NCI-H345 treated with DMSO at 0.1 percent for 48 hours (cell line): ENCODE measurements at regions not wholly inside any gene's neighbourhood (a gene's known extent, or its start where the extent isn't known, plus 50 kb on each side); places are given as distances from the start of the nearest gene placed in this dataset.
"Not testable (repeated sequence)": the region's sequence is repeated elsewhere in the genome, so short reads cannot be mapped to it uniquely, and the experiment has no call there.

ENCODE experiments used
- DNase-seq: peaks from one replicate; lab custom pipeline; 2025; ENCODE audit not compliant: unreplicated experiment; lab: John Stamatoyannopoulos, UW

GRCh38 chr14:71552809-71553208 lies 379.4 kb upstream of the RGS6 start:
- no peak for DNase-seq

GRCh38 chr14:71553779-71554178 lies 378.4 kb upstream of the RGS6 start:
- DNase-seq = no peak

GRCh38 chr14:71554323-71554722 lies 377.9 kb upstream of the RGS6 start:
- no peak for DNase-seq

- DNase-seq = no peak
These were observed 377.1 kb upstream of the RGS6 start for GRCh38 chr14:71554959-71555612.

DNA sequence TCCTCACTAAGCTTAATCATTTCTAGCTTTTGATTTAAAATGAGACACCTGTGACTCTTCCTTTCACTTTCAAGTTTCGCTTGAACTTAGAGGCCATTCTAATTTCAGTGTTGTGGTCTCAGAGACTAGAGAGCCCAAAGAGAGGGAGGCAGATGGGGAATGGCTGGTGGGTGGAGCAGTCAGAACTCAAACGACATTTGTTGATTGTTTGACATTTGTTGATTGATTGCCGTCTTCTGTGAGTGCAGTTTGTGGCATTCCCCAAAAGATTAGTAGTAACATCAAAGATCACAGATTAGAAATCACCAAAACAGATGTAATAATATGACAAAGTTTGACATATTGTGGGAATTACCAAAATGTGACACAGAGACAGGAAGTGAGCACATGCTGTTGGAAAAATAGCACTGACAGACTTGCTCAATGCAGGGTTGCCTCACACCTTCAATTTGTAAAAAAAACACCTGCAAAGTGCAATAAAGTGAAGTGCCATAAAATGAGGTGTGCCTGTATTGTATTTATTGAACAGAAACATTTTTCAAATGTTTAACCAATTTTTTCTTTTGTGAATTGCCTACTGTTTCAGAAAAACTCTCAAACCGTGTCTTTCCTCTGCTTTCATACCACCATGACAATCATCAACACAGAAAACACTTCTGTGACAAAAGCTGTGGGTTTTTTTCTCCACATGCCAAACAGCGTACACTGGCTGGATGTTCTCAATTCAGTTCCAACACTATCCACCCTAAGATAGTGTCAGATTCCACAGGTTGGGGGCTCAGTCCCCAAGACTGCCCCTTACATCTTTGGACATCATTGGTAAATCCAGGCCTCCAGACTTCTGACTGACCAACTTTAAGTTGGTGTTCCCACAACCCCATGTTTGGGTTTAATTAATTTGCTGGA lies 376.3 kb upstream of the RGS6 start:
- no peak for DNase-seq

GRCh38 chr14:71556730-71557129 lies 375.5 kb upstream of the RGS6 start:
- no peak for DNase-seq

DNA sequence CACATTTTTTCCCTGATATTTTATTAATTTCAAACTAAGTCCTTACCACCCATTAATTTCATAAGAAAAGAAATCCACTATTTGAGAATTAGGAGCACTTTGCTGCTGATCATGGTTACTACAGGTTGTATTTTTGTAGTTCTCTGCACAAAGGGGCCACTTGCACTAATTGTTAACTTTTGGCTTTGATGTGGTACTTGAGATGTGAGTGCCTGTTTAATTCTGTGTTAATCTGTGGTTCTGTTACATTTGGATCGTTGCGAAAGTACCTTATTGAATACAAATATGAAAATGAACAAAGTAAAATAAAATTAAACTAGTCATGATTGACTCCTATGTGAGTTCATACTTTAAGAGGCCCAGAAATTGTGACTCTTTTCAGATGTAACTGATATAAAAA lies 374.9 kb upstream of the RGS6 start:
- no peak for DNase-seq

GRCh38 chr14:71558943-71559342 lies 373.3 kb upstream of the RGS6 start:
- not testable (repeated sequence) for DNase-seq

DNA sequence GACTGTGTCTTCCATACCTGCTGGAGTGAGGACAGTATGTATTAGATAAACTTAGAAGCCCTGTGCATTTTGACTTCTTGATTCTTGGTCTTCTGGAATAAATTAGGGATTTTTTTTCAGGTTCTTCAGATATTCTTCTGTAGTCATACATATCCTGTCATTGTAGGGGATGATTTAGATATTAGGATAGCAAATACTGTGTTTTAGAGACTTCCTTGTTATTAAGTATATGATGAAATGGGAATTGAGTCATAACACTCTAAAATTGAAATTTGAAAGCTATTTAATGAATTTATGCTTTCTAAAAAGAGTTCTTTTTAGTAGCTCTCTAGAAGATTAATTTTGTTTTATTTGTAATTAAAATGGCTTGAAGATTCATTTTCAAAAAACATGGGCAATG lies 371.5 kb upstream of the RGS6 start:
- DNase-seq = no peak

DNA sequence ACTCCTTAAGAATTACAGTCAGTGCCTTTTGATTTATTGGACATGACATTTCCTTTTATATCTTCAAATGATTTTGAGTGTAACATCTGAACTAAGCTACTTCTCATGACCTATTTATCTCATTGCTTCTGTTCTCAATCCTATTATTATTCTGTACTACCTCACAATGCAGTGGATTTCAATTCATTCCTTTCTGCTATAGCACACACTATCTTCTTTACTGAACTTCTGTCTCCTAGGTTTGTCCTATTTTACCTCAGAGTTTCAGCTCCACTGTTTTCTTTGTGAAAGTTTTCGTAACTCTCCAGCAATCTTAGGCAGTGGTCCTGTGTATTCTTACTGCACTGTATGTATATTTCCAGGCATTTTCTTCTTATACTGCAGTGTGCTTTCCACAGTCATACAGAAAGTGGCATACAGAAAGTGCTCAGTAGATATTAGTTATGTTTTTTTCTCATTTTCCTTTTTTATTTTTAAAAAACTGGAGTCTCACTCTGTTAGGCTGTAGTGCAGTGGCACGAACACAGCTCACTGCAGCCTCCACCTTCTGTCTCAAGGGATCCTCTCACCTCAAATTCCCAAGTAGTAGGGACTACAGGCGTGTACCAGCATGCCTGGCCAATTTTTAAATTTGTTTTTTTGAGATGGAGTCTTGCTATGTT lies 368.6 kb upstream of the RGS6 start:
- DNase-seq = no peak

DNA sequence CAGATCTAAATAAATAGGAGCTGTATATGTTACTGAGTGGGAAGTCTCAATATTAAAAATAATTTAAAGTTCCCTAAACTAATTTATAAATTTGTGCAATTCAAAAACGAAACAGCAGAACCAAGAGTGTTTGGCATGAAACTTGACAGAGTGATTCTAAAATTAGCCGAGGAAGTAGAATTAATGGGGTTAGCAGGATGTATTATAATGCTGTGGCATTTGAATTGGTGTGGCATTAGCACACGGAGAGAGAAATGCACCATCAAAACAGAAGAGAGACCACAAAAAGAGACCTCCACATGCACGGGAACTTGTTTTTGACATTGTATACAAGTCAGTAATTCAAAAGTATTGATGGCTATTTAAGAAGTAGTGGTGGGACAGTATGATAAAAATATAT lies 366.0 kb upstream of the RGS6 start:
- DNase-seq = no peak

DNA sequence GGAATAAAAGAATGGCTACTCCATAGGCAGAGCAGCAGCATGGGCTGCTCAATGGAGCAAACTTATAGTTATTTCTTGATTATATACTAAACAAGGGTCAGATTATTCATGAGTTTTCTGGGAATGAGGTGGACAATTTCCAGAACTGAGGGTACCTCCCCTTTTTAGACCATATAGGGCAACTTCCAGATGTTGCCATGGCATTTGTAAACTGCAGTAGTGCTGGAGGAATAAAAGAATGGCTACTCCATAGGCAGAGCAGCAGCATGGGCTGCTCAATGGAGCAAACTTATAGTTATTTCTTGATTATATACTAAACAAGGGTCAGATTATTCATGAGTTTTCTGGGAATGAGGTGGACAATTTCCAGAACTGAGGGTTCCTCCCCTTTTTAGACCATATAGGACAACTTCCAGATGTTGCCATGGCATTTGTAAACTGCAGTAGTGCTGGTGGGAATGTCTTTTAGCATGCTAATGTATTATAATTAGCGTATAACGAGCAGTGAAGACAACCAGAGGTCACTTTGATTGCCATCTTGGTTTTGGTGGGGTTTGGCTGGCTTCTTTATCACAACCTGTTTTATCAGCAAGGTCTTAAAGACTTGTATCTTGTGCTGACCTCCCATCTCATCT lies 364.6 kb upstream of the RGS6 start:
- DNase-seq = not testable (repeated sequence)

- DNase-seq = no peak
These were observed 357.3 kb upstream of the RGS6 start for GRCh38 chr14:71574976-71575375.

DNA sequence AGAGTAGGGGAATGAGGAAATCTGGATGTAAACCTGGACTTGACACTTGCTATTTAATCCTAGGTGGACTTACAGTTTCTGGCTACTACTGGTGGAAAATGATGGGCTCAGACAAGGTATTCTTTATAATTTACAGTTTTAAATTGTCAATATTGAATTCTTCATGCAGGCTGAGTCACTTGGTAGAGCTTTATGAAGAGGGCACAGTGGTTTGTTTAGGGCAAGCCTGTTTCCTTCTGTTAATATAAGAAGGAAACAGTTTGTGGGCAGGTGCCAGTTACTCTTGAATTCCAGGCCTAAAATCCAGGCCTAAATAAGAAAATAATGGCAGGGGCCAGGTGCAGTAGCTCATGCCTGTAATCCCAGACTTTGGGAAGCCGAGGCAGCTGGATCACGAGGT lies 355.8 kb upstream of the RGS6 start:
- no peak for DNase-seq

- no peak for DNase-seq
These were observed 352.9 kb upstream of the RGS6 start for GRCh38 chr14:71579331-71579730.

DNA sequence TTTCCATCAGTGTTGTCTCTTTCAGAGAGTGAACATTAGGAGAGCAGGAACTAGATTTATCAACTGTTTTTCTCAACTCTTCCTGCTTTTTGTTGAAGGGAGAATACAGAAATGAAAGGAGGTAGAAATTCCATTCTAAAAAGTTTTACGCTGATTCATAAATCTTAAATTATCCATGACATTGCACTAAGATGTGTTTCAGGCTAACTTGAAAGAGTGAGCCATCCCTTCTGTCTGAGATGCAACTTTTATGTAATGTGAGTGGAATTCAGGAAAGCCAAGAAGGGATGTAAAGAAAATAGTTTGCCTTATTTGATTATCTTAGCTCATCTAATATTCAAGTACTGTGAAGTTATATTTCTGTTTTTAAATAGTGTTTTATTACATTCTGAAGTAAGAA lies 349.5 kb upstream of the RGS6 start:
- DNase-seq = no peak

- no peak for DNase-seq
These were observed 349.0 kb upstream of the RGS6 start for GRCh38 chr14:71583194-71583593.

DNA sequence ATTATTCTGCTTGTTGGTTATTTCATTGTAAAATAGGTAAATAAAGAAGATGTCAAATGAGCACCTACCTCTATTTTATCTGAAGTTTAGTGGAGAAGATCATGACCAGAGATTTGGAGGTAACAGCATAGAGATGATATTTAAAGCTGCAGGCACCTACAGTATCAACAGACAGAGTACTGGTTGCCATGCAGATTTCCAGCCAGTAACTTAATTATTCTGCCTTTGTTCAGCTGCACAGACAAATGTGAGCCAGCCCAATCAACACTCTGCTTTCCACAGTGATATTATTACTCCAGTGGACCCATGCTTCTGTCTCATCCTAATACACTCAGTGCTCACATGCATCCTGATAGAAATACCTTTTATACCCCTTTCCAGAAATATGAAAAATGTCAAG lies 348.5 kb upstream of the RGS6 start:
- DNase-seq = no peak

DNA sequence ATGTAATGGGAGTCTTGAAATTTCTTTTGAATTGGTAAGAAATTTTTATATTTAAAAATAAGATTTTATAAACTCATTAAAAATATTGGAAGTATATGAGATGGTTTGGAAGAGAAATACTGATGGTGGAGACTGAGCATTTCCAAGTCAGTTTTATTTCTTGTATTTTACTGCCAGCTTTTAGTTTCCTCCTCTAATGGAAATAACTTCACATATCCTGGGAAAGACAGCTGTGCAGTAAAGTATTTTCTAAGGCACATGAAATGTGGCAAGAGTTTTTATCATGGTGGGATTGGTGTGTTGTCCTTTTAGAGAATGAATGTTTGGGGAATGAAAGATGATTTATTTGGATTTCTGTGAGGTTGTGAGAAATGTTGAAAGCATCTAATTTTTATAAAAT lies 346.9 kb upstream of the RGS6 start:
- no peak for DNase-seq

DNA sequence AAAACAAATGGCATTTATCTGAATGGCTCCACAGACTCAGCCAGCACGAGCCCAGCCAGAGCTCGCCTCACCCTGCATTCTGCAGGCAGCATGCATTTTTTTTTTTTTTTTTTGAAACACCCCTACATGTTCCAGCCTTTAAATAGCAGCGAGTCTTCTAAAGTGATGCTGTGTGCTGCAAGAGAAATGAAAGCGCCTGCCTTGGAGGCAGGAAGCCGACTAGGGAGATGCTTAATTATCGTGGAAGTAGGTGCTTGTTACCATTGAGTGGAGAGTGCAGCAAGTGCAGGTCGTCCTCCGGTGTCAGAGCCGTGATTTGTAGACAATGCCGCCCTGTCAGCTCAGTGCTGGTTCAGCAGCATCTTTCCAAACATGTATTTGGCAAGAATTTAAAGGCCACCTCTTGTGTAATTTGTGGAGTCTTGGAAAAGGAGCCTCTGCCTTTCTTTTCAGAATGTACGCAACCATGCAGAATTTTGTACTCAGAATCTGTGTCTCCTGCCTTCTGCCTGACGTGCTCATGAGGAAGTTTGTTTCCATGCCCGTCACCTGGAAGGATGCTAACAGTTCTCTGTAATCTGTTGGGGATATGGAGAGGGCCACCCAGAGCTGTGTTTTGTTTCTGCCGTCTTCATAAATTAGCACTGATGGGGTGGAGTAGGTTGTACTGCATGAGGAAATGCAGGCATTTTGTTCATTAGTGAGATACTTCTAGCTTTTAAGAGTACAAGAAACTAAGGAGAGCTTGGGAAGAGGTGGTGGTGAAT lies 345.9 kb upstream of the RGS6 start:
- DNase-seq = no peak

GRCh38 chr14:71588028-71588427 lies 344.2 kb upstream of the RGS6 start:
- DNase-seq = no peak
